ENCODE measurements at regions not wholly inside any gene's neighbourhood (a gene's known extent, or its start where the extent isn't known, plus 50 kb on each side); places are given as distances from the start of the nearest gene placed in this dataset.

DNA sequence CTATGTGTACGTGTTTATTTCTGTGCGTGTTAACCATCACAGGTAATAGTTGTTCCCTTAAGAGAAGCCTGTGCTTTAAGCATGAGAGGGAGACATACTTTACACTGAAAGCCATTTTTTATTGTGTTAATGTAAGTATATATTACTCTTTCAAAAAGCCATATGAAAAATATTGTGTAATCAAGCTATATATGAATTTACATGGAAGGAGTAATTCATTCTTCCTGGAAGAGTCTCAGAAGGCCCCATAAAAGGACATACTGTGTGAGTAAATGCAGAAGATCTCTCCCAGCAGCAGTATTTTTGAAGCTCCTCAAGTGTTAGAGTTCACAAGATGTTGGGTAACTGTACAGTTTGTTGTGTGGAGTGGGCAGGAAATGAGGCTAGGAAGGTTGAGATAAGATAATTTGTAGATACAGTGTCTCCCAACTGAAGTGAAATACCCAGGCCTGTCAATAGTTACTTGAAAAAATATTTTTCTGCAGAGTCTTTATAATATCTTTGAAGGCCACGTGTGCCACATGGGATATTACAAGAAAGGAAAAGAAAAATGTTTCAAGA is 138.3 kb downstream of the PTGER3 start:
- no peak for TF ChIP-seq POLR2A (IDR thresholded peaks at IDR 0.05)
- TF ChIP-seq, protein P1, sequence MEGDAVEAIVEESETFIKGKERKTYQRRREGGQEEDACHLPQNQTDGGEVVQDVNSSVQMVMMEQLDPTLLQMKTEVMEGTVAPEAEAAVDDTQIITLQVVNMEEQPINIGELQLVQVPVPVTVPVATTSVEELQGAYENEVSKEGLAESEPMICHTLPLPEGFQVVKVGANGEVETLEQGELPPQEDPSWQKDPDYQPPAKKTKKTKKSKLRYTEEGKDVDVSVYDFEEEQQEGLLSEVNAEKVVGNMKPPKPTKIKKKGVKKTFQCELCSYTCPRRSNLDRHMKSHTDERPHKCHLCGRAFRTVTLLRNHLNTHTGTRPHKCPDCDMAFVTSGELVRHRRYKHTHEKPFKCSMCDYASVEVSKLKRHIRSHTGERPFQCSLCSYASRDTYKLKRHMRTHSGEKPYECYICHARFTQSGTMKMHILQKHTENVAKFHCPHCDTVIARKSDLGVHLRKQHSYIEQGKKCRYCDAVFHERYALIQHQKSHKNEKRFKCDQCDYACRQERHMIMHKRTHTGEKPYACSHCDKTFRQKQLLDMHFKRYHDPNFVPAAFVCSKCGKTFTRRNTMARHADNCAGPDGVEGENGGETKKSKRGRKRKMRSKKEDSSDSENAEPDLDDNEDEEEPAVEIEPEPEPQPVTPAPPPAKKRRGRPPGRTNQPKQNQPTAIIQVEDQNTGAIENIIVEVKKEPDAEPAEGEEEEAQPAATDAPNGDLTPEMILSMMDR (IDR thresholded peaks at IDR 0.05) = no peak
- TF ChIP-seq EP300 (IDR thresholded peaks at IDR 0.05; ENCODE audit: low read depth) = no peak
- no peak for TF ChIP-seq POLR2AphosphoS5 (IDR thresholded peaks at IDR 0.05)
